K562 (cell line): ENCODE measurements at regions not wholly inside any gene's neighbourhood (a gene's known extent, or its start where the extent isn't known, plus 50 kb on each side); places are given as distances from the start of the nearest gene placed in this dataset.

Experiments used
- ATAC-seq: fragments of 200-7000 bp; cut with Tn5 transposase; 3 replicates; pipeline ENCODE4 v1.9.1; 2020; ENCODE audit warnings: moderate library complexity
- BruUV-seq: library from RNA; stranded (reverse); fragments of 400-500 nt; replicated peaks from 2 replicates; lab custom pipeline; 2021; lab: Mats Ljungman, UMichigan
- CTCF ChIA-PET: fragments of 300-600 bp; formaldehyde crosslinking; extraction: SDS; loops from one replicate; lab custom pipeline; 2021; ENCODE audit warnings: low intra/inter-chr PET ratio; lab: Yijun Ruan, JAX
- POLR2A ChIA-PET: fragments of 300-600, 350-650 bp; sonication (Branson Sonifier 250); formaldehyde crosslinking; extraction: SDS; loops from one replicate; lab custom pipeline; 2021; ENCODE audit warnings: antibody characterized with exemption, inconsistent platforms; lab: Yijun Ruan, JAX
- DNase-seq, 4 experiments: peaks; one replicate each; pipeline versions ENCODE4 v3.0.0 to v3.0.0-alpha.2; 2011 to 2018; ENCODE audit warnings: low spot score in 3 of 4, mixed read lengths in 3 of 4; ENCODE audit errors: extremely low read depth in 1 of 4
- FAIRE-seq: peaks from 2 replicates; lab custom pipeline; 2011; peaks lifted over from hg19 to GRCh38; lab: Jason Lieb, UNC
- H2AFZ ChIP-seq: 2 replicates; pipeline ENCODE4 v1.6.0; 2011; ENCODE audit warnings: low read depth, low read length, control low read depth, inconsistent platforms
- H3K27ac ChIP-seq: fragments of 200-600 bp; 3 replicates; pipeline ENCODE4 v1.8.0; 2011; ENCODE audit warnings: low read depth, mild to moderate bottlenecking, control low read depth, inconsistent platforms, low read length, moderate library complexity, mixed read lengths; ENCODE audit errors: extremely low read depth
- H3K27me3 ChIP-seq, 2 experiments: fragments of 300-600 bp in 1 of 2; 2 replicates in 1 of 2; 3 replicates in 1 of 2; pipeline versions ENCODE4 v1.6.0 to v1.8.0; 2011; ENCODE audit warnings: inconsistent platforms in 2 of 2, low read length in 2 of 2, mild to moderate bottlenecking in 1 of 2, mixed read lengths in 1 of 2, moderate library complexity in 1 of 2; ENCODE audit not compliant: control insufficient read depth in 2 of 2, insufficient read depth in 2 of 2
- H3K36me3 ChIP-seq: fragments of 300-600 bp; 3 replicates; pipeline ENCODE4 v1.8.0; 2011; ENCODE audit warnings: mild to moderate bottlenecking, low read length, inconsistent platforms; ENCODE audit not compliant: control insufficient read depth, insufficient read depth
- H3K4me1 ChIP-seq, 2 experiments: fragments of 200-600 bp in 1 of 2; replicated peaks in 1 of 2; 2 replicates in 1 of 2; 3 replicates in 1 of 2; pipeline versions ENCODE4 v1.5.1 to v1.8.0; 2011; ENCODE audit warnings: inconsistent platforms in 2 of 2, low read length in 2 of 2, mild to moderate bottlenecking in 1 of 2, mixed read lengths in 1 of 2, moderate library complexity in 1 of 2; ENCODE audit not compliant: control insufficient read depth in 2 of 2, insufficient read depth in 2 of 2
- H3K4me2 ChIP-seq: 2 replicates; pipeline ENCODE4 v1.6.1; 2011; ENCODE audit warnings: low read length, control low read depth, inconsistent platforms, mixed read lengths; ENCODE audit not compliant: insufficient read depth
- H3K4me3 ChIP-seq: fragments of 200-600 bp; sonication (generic), shearing (Covaris generic); 2 replicates; pipeline ENCODE4 v1.5.1; 2016; ENCODE audit warnings: control low read depth, inconsistent platforms
- H3K79me2 ChIP-seq: fragments of 200-600 bp; 3 replicates; pipeline ENCODE4 v1.8.0; 2011; ENCODE audit warnings: low read length, inconsistent platforms; ENCODE audit not compliant: control insufficient read depth, insufficient read depth
- H3K9ac ChIP-seq, 2 experiments: 2 replicates each; pipeline versions ENCODE4 v1.6.0 to v1.6.1; 2011; ENCODE audit warnings: low read depth in 2 of 2, low read length in 2 of 2, control low read depth in 1 of 2, inconsistent platforms in 1 of 2, mild to moderate bottlenecking in 1 of 2, mixed read lengths in 1 of 2; ENCODE audit not compliant: insufficient read depth in 1 of 2
- H3K9me1 ChIP-seq: one replicate; pipeline ENCODE4 v1.6.0; 2011; ENCODE audit warnings: inconsistent platforms, mild to moderate bottlenecking, low read length, moderate library complexity; ENCODE audit not compliant: control insufficient read depth, insufficient read depth
- H3K9me3 ChIP-seq: replicated peaks from 2 replicates; pipeline ENCODE4 v1.5.1; 2011; ENCODE audit warnings: low read depth, low read length, inconsistent platforms; ENCODE audit not compliant: control insufficient read depth, insufficient read depth
- H4K20me1 ChIP-seq: replicated peaks from 2 replicates; pipeline ENCODE4 v1.6.1; 2011; ENCODE audit warnings: low read length, inconsistent platforms, mixed read lengths; ENCODE audit not compliant: control insufficient read depth, insufficient read depth
- ARHGAP35 ChIP-seq: fragments of 450-650 bp; IDR thresholded peaks from 2 replicates; pipeline ENCODE4 v1.6.1; 2018; ENCODE audit not compliant: partially characterized antibody
- CBFB ChIP-seq: sonication (generic); formaldehyde crosslinking; IDR thresholded peaks from 2 replicates; pipeline ENCODE4 v1.4.0; 2020; ENCODE audit warnings: mild to moderate bottlenecking, missing genetic modification reagents
- HMGN3 ChIP-seq: IDR thresholded peaks from 2 replicates; pipeline ENCODE4 v1.6.1; 2011; ENCODE audit warnings: borderline replicate concordance, low read depth, mild to moderate bottlenecking, mixed read lengths, low read length; ENCODE audit not compliant: insufficient read length; ENCODE audit errors: extremely low read depth
- HNRNPLL ChIP-seq: fragments of 200-400 bp; formaldehyde crosslinking; IDR thresholded peaks from 2 replicates; pipeline ENCODE4 v1.6.1; 2017; ENCODE audit warnings: low read length, low read depth, mild to moderate bottlenecking; ENCODE audit not compliant: poor library complexity, severe bottlenecking
- IFI16 ChIP-seq: fragments of 250-450 bp; sonication (Bioruptor Pico); IDR thresholded peaks from 2 replicates; pipeline ENCODE4 v2.1.2; 2022; ENCODE audit warnings: mild to moderate bottlenecking, inconsistent platforms
- KLF6 ChIP-seq: fragments of 250-450 bp; sonication (Bioruptor Pico); IDR thresholded peaks from 2 replicates; pipeline ENCODE4 v1.4.0; 2020; ENCODE audit warnings: mild to moderate bottlenecking, moderate library complexity, borderline replicate concordance
- MAFF ChIP-seq: IDR thresholded peaks from 2 replicates; pipeline ENCODE4 v1.6.1; 2012; ENCODE audit warnings: low read length, improper control_type of control experiment
- MAFG ChIP-seq: fragments of 450-650 bp; conservative IDR thresholded peaks from 2 replicates; pipeline ENCODE4 v1.6.1; 2016; ENCODE audit warnings: missing genetic modification characterization, missing compliant biosample characterization
- MBD1 ChIP-seq: fragments of 250-450 bp; sonication (Bioruptor Pico); IDR thresholded peaks from 2 replicates; pipeline ENCODE4 v1.8.0; 2022; ENCODE audit warnings: inconsistent platforms
- SNIP1 ChIP-seq: fragments of 450-650 bp; IDR thresholded peaks from 2 replicates; pipeline ENCODE4 v1.7.1; 2017; ENCODE audit warnings: low read depth, mild to moderate bottlenecking
- TAF15 ChIP-seq: fragments of 200-400 bp; formaldehyde crosslinking; IDR thresholded peaks from 2 replicates; pipeline ENCODE4 v1.6.1; 2017; ENCODE audit warnings: mild to moderate bottlenecking, low read depth, low read length, moderate library complexity
- ZBTB12 ChIP-seq: fragments of 250-450 bp; sonication (Bioruptor Pico); IDR thresholded peaks from 2 replicates; pipeline ENCODE4 v1.4.0; 2020
- ZBTB8A ChIP-seq: fragments of 450-650 bp; IDR thresholded peaks from 2 replicates; pipeline ENCODE4 v1.6.1; 2018; ENCODE audit warnings: mild to moderate bottlenecking, moderate library complexity; ENCODE audit not compliant: partially characterized antibody
- ZNF134 ChIP-seq: fragments of 250-450 bp; sonication (Bioruptor Pico); conservative IDR thresholded peaks from 2 replicates; pipeline ENCODE4 v1.4.0; 2020
- ZNF165 ChIP-seq: fragments of 250-450 bp; sonication (Bioruptor Pico); IDR thresholded peaks from 2 replicates; pipeline ENCODE4 v1.4.0; 2020; ENCODE audit warnings: borderline replicate concordance
- ZNF316 ChIP-seq: fragments of 450-650 bp; IDR thresholded peaks from 2 replicates; pipeline ENCODE4 v1.6.1; 2016
- WGBS: fragments of 100-300 bp; shearing (Covaris generic); methylation state at CpG from one replicate; pipeline ENCODE4 v1.1.6; 2016; ENCODE audit warnings: low coverage, mixed read lengths; ENCODE audit not compliant: insufficient coverage; ENCODE audit errors: missing lambda C conversion rate; 5-methylcytosine and 5-hydroxymethylcytosine counted together
- in situ Hi-C: fragments of 300-500 bp; cut with MboI; formaldehyde crosslinking; loops from 4 replicates; pipeline ENCODE4 v1.15.0; 2018; ENCODE audit warnings: inconsistent platforms, mixed read lengths
- intact Hi-C: fragments of 100-400 bp; cut with micrococcal nuclease; formaldehyde crosslinking; loops from 2 replicates; pipeline ENCODE4 v1.14.2; 2022

GRCh38 chr13:64423467-64423866 lies 2806.7 kb downstream of the PCDH9 start:
- H3K4me3 ChIP-seq, result no peak overlapping the region
- ATAC-seq, result no peak
- in situ Hi-C loops, result no loop called here
- no CpG with 5 or more reads among the region's 1 CpG for WGBS
- H3K27ac ChIP-seq, result no peak overlapping the region
- CTCF ChIA-PET, result no interaction called here
- DNase-seq, result no peak
- TF ChIP-seq MAFG (tag) (0 out of 2 replicates have a peak, but pooled peaks have one; percentile 33), IFI16 (CRISPR knock-in tag) (no peak), ZNF316 (0 out of 2 replicates have a peak, but pooled peaks have one; percentile 21)
- TF ChIP-seq, all 486 proteins: peak for 2
- POLR2A ChIA-PET, result no interaction called here
- H3K4me1 ChIP-seq, result no peaks in the 10 kb centered on the region
- H2AFZ ChIP-seq, result no peak overlapping the region
- no peak overlapping the region for H3K9ac ChIP-seq
- no peaks in the 10 kb centered on the region for H4K20me1 ChIP-seq
- H3K27me3 ChIP-seq, result no peaks in the 10 kb centered on the region
- no peaks in the 10 kb centered on the region for H3K9me3 ChIP-seq
- no peaks in the 10 kb centered on the region for H3K79me2 ChIP-seq
- no peak overlapping the region for H3K4me2 ChIP-seq
- intact Hi-C loops, result no loop called here
- no TSS peak for BruUV-seq
- no peaks in the 10 kb centered on the region for H3K9me1 ChIP-seq
- no peak for FAIRE-seq
- no peaks in the 10 kb centered on the region for H3K36me3 ChIP-seq

DNA sequence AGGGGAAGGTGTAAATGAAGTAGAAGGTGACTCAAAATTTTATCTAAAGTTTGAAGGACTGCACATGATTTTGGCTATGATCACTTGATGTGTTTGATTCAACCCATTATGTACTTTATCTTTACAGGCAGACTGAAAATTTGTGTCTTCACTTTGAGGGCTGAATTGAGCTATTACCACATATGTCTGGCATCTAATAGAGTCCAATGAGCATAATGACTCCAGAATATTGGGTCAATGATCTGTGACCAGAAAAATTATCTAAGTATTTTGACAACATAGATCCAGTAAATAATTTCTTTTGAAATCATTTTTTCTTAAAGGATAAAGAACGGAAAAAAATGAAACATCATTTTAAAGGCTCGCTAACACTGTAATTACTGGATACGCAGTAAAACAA lies 2810.0 kb downstream of the PCDH9 start:
- H3K4me1 ChIP-seq, result no peaks in the 10 kb centered on the region
- H3K9me1 ChIP-seq, result no peaks in the 10 kb centered on the region
- no peak overlapping the region for H2AFZ ChIP-seq
- no peak for ATAC-seq
- in situ Hi-C loops (no loop called here), intact Hi-C loops (no loop called here)
- no peaks in the 10 kb centered on the region for H4K20me1 ChIP-seq
- POLR2A ChIA-PET, result no interaction called here
- no peak overlapping the region for H3K4me3 ChIP-seq
- no peak overlapping the region for H3K27ac ChIP-seq
- 10% methylated on average over 3 of the region's 3 CpGs for WGBS
- no peaks in the 10 kb centered on the region for H3K79me2 ChIP-seq
- no peak overlapping the region for H3K4me2 ChIP-seq
- FAIRE-seq, result no peak
- H3K9me3 ChIP-seq, result no peaks in the 10 kb centered on the region
- no peak for DNase-seq
- no peak overlapping the region for H3K9ac ChIP-seq
- no peaks in the 10 kb centered on the region for H3K36me3 ChIP-seq
- BruUV-seq, result no TSS peak
- CTCF ChIA-PET, result no interaction called here
- no peaks in the 10 kb centered on the region for H3K27me3 ChIP-seq
- no peak for TF ChIP-seq ZBTB8A
- no peak for TF ChIP-seq TAF15
- TF ChIP-seq ZBTB12, result no peak
- TF ChIP-seq ZNF134, result no peak
- TF ChIP-seq KLF6 (CRISPR knock-in tag), result no peak
- TF ChIP-seq ZNF165 (CRISPR knock-in tag), result no peak
- no peak for TF ChIP-seq MBD1
- no peak for TF ChIP-seq HNRNPLL
- TF ChIP-seq CBFB (CRISPR knock-in tag), result no peak
- no peak for TF ChIP-seq ARHGAP35
- no peak for TF ChIP-seq MAFF
- no peak for TF ChIP-seq SNIP1
- no peak for TF ChIP-seq HMGN3
